Retina (tissue), 1 donor: ENCODE measurements at regions not wholly inside any gene's neighbourhood (a gene's known extent, or its start where the extent isn't known, plus 50 kb on each side); places are given as distances from the start of the nearest gene placed in this dataset.
"Not testable (repeated sequence)": the region's sequence is repeated elsewhere in the genome, so short reads cannot be mapped to it uniquely, and the experiment has no call there.

Experiments used
- DNase-seq: peaks from one replicate; pipeline ENCODE4 v3.0.0-alpha.2; 2016

DNA sequence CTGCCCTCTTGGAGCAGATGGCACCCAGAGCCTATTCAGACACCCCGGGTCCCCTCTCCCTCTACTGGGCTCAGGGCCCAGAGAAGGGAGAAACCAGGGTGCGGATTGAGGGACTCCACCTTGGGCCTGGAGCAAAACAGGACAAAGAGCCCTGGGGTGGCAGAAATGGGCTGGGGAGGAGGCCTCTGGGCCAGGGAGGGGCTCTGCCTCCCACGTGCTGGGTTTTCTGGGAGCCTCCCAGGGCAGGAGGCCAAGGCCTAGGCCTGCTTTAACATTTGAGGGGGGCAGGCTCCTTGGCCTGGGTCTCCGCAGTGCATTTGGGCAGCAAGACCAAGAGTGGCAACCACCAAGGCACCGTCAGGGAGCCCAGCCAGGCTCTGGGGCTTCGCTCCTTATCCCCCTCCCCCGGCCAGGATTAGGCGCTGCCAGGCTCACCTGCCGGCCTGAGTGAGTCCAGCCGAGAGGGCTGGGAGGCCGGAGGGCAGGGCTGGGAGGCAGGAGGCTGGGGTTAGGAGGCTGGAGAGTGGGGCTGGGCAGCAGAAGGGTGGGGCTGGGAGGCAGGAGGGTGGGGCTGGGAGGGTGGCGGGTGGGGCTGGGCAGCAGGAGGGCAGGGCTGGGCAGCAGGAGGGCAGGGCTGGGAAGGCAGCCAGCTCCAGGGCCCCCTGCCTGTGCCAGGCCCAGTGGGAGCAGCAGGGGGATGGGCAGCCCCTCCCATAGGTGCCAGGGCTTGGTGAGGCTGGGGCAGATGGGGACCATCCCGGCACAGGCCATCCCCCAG lies 101.8 kb upstream of the EIF5 start:
- DNase-seq: no peak

DNA sequence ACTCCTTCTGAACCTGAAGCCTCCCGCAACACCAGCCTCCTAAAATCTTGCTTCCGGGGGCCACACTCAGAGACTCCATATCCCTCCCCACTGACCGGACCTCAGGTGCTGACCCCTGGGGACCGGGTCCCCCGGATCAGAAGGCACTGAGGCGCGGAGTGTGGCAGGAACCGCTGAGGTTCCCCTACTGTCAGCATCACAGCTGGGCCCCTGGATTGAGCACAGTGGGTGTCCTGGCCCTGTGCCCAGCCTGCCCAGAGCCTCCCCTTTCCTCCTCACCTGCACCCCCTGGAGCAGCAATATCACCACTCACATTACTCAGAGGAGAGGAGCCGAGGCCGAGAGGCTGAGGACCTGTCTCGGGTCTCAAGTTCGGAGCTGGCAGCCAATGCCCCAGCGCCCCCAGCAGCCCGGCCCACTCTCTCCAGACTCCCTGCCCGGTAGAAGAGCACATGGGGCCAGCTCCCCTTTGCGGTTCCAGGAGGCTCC lies 101.2 kb upstream of the EIF5 start:
- DNase-seq: no peak

DNA sequence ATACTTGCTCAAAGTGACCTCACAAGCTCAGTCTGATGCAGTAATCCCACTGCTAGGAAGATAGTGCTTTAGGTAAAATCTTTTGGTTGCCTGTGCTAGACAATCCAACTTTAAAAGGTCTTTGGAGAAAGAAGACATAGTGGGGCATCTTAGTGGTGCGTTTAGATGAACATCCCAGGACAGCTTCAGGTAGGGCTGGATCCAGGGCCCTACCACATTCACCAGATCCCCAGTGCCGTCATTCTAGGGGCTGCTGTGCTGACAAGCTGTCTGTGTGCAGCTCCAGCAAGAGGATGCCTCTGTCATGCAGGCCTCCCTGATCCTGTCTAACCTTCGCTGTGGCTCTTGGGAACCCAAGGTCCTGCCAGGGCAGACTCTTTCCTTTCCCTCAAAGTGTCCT lies 100.7 kb upstream of the EIF5 start:
- DNase-seq: no peak

DNA sequence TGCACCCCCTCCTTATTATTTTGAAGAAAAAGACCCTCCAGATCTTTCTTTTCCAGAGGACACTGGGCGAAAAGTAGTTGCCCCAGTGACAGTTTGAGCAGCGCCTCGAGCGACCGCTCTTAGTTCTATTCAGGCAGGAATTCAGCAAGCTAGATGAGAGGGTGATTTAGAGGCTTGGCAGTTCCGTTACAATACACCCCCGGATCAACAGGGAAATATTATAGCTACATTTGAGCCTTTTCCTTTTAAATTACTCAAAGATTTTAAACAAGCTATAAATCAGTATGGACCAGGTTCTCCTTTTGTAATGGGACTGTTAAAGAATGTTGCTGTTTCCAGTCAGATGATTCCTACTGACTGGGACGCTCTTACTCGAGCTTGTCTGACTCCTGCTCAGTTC lies 99.2 kb upstream of the EIF5 start:
- DNase-seq: not testable (repeated sequence)

DNA sequence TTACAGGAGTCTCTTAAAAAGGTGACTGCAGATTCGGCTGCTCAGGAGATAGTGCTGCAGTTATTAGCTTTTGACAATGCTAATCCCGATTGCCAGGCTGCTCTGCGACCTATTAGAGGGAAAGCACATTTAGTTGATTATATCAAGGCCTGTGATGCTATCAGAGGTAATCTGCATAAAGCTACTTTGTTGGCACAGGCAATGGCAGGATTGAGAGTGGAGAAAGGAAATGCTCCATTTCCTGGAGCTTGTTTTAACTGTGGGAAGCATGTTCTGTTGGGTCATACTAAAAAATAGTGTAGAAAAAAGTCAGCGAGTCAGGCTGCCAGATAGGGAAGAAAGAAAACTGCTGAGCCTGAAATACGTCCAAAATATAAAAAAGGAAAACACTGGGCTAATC lies 98.5 kb upstream of the EIF5 start:
- not testable (repeated sequence) for DNase-seq

DNA sequence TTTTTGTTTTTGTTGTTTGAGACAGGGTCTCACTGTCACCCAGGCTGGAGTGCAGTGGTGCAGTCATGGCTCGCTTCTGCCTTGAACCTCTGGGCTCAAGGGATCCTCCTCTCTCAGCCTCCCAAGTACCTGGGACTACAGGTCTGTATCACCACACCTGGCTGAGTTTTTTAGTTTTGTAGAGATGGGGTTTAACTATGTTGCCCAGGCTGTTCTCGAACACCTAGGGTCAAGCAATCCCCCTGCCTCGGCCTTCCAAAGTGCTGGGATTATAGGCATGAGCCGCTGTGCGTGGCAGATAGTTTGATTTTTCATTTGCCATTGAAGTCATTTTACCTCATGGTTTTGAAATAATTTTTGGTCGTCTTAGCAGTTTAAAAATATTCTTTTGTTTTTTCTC lies 94.3 kb upstream of the EIF5 start:
- DNase-seq: no peak

DNA sequence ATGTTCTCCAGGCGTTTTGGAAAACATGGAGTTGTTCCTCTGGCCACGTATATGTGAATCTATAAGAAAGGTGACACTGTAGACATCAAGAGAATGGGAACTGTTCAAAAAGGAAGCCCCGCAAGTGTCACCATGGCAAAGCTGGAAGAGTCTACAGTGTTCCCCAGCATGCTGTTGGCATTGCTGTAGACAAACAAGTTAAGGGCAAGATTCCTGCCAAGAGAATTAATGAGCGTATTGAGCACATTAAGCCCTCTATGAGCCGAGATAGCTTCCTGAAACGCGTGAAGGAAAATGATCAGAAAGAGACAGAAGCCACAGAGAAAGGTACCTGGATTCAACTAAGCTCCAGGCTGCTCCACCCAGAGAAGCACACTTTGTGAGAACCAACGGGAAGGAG lies 92.5 kb upstream of the EIF5 start:
- DNase-seq: no peak

DNA sequence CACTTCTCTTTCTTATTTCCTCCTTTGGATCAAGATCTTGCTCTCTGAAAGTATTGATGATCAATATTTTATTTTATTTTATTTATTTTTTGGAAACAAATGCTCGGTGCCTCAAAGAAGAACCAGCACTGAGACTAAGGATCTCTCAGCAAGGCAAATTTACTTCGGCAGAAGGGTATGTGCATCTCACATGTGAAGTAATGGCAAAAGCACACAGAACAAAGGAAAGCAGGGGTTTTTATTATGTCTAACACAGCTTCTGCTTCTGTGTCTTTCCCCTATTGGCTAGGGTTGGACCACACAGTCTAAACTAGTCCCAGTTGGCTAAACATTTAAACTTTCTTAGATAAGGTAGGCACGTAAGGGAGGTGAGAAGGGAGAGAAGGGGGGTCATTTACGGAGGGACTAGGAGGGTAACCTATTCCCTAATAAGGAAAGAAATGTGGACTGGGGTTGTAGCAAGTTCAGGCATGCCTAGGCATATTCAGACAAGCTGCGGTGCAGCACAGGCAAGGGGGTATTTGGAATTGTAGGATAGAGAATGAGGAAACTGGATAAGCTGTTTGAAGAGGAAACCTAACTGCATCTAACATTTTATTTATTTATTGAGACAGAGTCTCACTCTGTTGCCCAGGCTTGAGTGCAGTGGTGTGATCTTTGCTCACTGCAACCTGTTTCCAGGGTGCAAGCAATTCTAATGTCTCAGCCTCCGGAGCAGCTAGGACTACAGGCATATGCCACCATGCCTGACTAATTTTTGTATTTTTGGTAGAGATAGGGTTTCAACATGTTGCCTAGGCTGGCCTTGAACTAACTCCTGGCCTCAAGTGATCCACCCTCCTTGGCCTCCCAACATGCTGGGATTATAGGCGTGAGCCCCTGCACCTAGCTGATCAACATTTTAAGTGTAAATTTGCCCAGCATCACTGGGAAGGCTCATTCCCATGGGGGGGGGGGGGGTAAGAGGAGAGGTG lies 90.0 kb upstream of the EIF5 start:
- no peak for DNase-seq

DNA sequence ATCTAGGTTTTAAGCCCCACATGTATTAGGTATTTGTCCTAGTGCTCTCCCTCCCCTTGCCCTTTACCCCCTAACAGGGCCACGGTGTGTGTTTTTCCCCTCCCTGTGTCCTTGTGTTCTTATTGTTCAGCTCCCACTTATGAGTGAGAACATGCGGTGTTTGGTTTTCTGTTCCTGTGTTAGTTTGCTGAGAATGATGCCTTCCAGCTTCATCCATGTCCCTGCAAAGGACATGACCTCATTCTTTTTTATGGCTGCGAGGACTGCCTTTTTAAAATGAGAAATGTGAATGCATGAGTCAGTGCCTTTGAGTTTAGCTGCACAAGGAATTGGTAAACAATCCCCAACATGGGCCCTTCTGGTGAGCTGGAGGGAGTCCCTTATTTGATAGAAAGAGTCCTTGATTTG lies 88.4 kb upstream of the EIF5 start:
- DNase-seq: not testable (repeated sequence)

DNA sequence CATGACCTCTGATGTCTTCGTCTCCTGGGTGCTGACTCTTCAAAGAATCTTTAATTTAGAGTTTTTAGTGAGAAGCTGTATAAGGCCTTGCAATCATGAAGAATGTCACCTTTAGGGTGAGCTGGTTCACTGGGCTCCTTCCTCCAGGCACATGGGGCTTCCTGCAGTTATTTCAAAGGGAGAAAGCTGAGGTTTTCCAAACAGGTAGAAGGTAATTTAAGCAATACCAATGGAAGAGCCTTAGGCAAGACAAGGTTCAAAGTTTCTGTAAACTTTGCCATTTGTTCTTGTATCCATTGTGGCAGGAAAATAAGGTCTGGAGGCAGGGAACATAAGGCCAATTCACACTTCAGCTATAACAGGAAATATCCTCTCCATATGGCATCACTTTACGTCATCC lies 88.0 kb upstream of the EIF5 start:
- no peak for DNase-seq

DNA sequence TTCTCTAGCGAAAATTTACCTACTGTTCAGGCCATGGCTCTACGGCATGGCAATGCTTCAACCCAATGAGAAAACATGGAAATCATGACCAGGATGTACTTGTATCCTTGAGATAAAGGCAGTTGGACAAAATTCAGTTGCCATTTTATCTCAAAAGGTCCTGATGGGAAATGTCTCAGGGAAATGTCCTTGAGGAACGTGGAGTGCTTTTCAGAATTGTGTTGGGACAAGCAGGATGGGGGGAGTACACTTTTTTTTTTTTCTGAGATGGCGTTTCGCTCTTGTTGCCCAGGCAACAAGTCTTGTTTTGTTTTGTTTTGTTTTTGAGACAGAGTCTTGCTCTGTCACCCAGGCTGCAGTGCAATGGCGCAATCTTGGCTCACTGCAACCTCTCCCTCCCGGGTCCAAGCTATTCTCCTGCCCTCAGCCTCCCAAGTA lies 86.8 kb upstream of the EIF5 start:
- DNase-seq: no peak

DNA sequence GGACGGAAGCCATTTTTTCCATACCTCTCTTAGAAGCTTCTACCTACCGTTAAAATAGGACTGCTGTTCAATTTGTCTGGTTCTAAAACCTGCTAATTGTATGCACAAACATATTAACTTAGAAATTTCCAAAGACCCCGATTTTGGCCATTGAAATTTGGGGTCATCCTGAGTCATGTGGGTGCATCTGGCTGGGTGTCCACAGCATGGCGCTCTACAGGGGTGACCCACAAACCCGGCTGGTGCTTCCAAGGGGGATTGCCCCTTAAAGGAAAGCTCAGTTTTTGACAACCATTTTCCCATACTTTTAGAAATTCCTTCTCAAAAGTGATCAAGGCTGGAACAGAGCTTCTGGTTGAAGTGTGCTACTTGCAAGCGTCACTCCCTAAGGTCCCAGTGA lies 83.9 kb upstream of the EIF5 start:
- DNase-seq: no peak

DNA sequence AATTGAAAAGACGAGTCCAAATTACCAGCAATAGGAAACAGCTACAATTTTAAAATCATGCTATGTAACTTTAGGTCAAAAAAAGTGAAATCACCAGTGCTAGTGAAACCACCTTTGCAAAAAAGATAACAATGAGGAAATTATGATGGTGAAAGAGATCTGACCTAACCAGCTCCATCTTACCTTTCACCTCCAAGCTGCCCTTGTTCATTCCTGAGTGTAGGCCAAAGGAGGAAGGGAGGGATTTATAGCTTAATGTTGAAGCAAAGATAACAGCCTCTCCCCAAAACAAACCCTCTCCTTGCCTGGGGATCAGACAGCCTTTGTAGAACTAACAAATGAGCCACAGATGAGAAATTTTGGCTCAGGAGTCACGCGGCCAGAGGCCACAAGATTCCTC lies 83.2 kb upstream of the EIF5 start:
- no peak for DNase-seq

DNA sequence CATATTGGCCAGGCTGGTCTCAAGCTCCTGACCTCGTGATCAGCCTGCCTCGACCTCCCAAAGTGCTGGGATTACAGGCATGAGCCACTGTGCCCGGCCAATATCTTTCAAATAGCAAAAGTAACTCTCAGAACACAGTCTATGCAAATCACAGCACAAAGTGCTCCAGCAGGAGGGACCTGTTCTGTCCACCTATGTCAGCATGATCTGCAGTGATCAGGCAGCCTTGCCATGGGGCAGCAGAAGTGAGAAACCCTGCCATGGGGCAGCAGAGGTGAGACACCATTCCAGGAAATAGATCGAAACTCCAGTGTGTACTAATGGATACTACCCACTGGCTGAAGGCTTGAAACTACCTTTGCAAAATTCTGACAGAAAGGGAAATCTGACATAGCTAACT lies 78.5 kb upstream of the EIF5 start:
- no peak for DNase-seq

DNA sequence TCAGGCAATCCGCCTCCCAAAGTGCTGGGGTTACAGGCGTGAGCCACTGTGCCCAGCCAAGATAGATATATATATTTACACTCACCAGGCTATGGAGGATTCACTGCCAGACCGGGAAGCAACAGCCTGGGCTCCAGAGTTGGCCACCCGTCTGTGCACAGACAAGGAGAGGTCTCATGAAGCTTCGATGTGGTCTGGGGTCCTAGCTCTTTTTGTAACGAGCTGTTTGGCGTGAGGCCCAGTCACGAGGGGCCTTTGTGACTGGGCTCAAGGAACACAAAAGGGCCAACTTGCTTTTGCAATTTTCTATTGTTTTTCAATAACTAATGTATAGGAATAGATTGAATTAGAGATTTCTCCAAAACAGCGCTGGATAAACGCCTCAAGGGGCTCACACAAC lies 77.6 kb upstream of the EIF5 start:
- no peak for DNase-seq

DNA sequence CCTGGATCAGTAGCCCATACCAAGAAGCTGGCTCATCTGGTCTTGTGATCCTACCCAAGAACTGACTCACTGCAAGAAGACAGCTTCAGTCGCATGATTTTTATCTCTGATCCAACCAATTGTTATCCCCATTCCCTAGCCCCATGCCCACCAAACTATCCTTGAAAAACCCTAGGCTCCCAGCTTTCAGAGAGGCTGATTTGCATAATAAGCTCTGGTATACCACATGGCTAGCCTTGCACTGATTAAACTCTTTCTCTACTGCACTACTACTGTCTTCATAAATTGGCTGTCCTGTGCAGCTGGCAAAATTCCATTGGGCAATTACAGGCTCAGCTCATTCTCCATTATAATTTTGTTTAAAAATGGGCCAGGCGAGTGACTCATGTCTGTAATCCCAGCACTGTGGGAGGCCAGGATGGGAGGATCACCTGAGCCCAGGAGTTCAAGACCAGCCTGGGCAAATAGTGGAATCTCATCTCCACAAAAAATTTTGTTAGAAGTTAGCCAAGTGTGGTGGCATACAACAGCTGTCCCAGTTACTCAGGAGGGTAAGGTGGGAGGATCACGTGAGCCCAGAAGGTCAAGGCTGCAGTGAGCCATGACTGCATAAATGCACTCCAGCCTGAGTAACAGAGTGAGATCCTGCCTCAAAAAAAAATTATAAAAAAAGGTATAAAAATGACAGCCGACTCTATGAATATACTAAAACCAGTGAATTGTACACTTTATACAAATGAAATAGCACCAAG lies 76.7 kb upstream of the EIF5 start:
- no peak for DNase-seq

DNA sequence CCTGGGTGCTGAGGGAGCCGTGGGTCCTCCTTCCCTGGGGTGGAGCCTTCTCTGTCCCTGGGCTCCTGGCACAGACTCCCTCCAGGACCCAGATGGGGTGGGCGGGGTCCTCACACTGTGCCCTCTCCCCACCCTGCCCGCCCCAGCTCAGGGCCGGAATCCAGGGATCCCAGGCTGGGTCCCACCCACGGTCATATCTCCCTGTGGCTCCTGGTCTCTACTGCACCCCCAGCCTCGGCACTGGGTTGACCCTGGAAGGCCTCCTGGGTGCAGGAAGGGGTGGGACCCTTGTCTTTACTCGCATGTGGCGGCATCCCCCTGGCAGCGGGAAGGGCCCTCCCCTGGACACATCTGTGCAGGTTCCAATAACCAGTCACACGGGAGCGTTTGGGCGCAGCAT lies 75.8 kb upstream of the EIF5 start:
- no peak for DNase-seq

DNA sequence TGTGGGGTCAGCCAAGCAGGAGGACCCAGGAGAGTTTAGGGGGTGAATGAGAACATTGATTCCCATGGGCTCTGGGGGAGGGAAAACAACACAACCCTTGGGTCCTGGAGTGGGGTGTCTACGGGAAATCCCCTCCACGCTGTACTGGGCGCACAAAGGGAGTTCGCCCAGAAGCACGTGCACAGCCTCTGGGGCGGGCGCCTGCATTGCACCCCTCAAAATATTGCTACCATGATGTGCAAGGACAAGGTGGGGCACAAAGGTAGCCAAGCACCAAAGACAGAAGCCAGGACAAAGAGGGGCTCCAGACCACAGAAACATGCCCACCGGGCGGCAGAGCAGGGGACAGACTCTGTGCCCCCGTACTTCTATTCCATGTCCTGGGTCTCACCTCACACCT lies 74.9 kb upstream of the EIF5 start:
- no peak for DNase-seq

DNA sequence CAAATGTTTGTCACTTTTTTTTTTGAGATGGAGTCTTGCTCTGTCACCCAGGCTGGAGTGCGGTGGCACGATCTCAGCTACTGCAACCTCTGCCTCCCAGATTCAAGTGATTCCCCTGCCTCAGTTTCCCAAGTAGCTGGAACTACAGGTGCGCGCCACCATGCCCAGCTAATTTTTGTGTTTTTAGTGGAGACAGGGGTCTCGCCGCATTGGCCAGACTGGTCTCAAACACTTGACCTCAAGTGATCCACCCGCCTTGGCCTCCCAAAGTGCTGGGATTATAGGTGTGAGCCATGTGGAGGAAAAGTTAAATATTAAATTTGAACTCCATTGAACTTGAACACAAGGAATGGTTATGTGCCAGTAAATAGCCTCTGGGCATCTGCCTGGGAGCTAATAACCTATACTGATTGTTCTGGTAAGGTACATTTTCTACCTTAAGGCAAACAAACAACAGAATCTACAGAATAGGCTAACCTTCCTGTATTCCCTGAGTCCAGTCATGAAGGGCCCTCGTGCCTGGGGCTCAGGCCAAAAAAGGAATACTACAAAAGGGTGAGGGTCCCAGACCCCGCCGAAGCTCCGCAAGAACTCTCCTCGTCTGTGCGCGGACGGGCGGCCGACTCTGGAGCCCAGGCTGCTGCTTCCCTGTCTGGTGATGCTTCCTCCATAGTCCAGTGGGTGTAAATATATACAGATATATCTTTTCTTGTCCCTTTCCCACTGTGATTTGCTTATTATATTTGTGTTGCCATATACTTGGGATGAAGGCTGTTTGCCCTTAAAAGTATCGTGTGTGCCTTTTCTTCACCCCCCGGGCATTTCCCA lies 74.0 kb upstream of the EIF5 start:
- no peak for DNase-seq

DNA sequence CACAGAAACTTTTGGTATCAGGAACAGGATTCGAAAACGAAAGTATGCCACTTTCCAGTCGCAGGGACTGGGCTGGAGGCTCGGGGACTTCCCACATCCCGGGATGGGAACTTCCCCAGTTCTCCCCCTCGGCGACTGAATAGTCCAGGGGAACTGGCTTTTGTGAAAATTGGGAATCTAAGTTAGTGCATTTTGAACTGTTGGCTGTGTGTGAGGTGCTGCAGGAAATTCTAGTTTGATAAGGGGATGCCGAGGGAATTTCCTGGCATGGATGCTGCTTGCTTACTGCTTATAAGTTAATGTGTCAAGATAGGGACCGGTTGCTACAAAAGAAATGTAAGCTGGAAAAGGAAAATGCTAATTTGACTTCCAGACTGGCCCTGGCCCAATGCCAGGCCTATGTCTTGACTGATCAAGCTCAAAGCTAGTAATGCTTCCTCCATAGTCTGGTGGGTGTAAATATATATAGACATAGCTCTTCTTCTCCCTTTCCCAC lies 73.4 kb upstream of the EIF5 start:
- no peak for DNase-seq

DNA sequence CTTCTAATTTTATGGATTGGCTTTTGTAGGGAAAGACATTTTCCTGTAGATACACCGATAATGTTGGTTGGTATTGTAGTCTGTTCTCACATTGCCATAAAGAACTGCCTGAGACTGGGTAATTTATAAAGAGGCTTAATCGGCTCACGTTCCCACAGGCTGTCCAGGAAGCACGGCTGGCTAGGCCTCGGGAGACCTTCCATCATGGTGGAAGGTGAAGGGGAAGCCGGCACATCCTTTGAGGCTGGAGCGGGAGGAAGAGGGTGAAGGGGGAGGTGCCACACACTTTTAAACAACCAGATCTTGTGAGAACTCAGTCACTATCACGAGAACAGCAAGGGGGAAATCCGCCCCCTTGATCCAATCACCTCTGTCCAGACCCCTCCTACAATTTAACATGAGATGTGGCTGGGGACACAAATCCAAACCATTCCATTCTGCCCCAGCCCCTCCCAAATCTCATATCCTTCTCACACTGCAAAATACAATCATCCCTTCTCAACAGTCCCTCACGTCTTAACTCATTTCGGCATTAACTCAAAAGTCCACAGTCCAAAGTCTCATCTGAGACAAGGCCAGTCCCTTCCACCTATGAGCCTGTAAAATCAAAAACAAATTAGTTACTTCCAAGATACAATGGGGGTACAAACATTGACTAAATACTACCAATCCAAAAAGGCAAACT lies 66.7 kb upstream of the EIF5 start:
- no peak for DNase-seq
